Chondrocyte (in vitro differentiated cells): ENCODE measurements at regions not wholly inside any gene's neighbourhood (a gene's known extent, or its start where the extent isn't known, plus 50 kb on each side); places are given as distances from the start of the nearest gene placed in this dataset.
"Not testable (repeated sequence)": the region's sequence is repeated elsewhere in the genome, so short reads cannot be mapped to it uniquely, and the experiment has no call there.

Source experiments
- DNase-seq: peaks from one replicate; pipeline ENCODE4 v3.0.0; 2021; ENCODE audit warnings: mixed read lengths, low spot score
- H3K27ac Mint-ChIP-seq: one replicate; pipeline ENCODE4 v1.8.0; 2021; ENCODE audit warnings: mild to moderate bottlenecking, moderate library complexity, mixed read lengths; ENCODE audit not compliant: unreplicated experiment
- H3K27me3 Mint-ChIP-seq: 2 replicates; pipeline ENCODE4 v1.8.0; 2021; ENCODE audit warnings: low read depth, mixed read lengths
- H3K36me3 Mint-ChIP-seq: 2 replicates; pipeline ENCODE4 v1.8.0; 2021; ENCODE audit warnings: low read depth, mixed read lengths
- H3K4me1 Mint-ChIP-seq: 2 replicates; pipeline ENCODE4 v1.8.0; 2021; ENCODE audit warnings: low read depth, mild to moderate bottlenecking, mixed read lengths
- H3K4me3 Mint-ChIP-seq: one replicate; pipeline ENCODE4 v1.8.0; 2021; ENCODE audit warnings: mild to moderate bottlenecking, moderate library complexity, mixed read lengths; ENCODE audit not compliant: unreplicated experiment
- H3K9me3 Mint-ChIP-seq: 2 replicates; pipeline ENCODE4 v1.8.0; 2021; ENCODE audit warnings: low read depth, mixed read lengths
- TF ChIP-seq, protein P1 (sequence below): fragments of 200-600 bp; sonication (generic); IDR thresholded peaks from 2 replicates; pipeline ENCODE4 v1.5.0; 2021; ENCODE audit warnings: antibody characterized with exemption, mild to moderate bottlenecking, moderate library complexity

DNA sequence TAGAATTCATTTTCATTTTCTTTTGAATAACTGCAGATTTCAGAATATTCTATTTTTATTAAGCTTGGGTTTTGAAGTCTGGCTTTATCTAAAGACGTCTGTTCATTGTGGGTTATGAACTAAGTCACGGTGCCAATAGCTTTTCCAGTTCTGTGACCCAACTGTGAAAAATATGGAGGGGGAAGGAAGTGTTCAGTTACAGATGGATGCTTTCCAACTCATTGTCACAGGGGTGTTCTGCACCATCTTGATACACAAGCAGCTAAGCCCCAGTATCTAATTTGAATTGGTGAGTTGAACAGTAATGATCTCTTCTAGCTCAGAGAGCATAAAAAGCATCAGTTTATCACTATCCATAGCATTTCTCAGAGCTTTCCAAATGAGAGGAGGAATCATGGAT, 710.6 kb downstream of the EDEM1 start:
- H3K36me3 Mint-ChIP-seq = no peaks in the 10 kb centered on the region
- H3K27me3 Mint-ChIP-seq = no peaks in the 10 kb centered on the region
- H3K4me3 Mint-ChIP-seq = no peak overlapping the region
- H3K27ac Mint-ChIP-seq = no peak overlapping the region
- no peak for DNase-seq
- TF ChIP-seq, protein P1, sequence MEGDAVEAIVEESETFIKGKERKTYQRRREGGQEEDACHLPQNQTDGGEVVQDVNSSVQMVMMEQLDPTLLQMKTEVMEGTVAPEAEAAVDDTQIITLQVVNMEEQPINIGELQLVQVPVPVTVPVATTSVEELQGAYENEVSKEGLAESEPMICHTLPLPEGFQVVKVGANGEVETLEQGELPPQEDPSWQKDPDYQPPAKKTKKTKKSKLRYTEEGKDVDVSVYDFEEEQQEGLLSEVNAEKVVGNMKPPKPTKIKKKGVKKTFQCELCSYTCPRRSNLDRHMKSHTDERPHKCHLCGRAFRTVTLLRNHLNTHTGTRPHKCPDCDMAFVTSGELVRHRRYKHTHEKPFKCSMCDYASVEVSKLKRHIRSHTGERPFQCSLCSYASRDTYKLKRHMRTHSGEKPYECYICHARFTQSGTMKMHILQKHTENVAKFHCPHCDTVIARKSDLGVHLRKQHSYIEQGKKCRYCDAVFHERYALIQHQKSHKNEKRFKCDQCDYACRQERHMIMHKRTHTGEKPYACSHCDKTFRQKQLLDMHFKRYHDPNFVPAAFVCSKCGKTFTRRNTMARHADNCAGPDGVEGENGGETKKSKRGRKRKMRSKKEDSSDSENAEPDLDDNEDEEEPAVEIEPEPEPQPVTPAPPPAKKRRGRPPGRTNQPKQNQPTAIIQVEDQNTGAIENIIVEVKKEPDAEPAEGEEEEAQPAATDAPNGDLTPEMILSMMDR = no peak
- H3K9me3 Mint-ChIP-seq = peaks cover 9% of the 10 kb centered on the region
- no peaks in the 10 kb centered on the region for H3K4me1 Mint-ChIP-seq

DNA sequence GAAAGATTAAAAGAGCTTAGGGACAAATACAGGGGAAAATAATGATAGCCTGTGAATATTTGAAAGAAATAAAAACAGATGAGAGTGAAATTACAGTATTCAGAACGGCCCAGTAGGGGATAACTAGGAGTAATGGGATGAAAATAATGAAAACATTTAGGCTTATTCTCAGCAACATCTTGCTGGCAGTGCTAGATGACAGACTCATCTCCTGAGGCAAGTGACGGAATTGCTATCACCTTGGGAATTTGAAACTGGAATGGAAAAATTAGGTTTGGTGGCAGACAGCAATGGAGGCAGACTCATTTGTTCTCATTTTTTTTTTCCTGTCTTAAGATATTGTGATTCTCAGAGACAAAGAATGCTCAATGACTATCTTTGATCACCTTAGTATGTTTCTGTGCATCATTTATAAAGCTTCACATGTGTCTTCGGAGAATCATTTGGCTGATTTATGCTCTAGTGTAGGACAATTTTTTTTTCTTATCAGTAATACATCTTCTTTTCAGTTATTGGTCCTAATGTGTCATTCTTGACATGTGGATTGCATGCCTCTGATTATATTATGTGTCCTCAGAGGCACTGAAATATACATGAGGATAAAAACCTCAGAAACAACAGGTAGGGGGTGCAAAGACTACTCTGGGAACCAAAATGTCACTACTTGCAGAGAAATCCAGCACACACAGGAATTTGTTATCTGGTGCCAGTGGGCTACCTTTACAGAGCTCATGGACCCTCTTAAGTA, 711.7 kb downstream of the EDEM1 start:
- Mint-ChIP-seq H3K36me3 (no peaks in the 10 kb centered on the region), H3K27ac (no peak overlapping the region)

DNA sequence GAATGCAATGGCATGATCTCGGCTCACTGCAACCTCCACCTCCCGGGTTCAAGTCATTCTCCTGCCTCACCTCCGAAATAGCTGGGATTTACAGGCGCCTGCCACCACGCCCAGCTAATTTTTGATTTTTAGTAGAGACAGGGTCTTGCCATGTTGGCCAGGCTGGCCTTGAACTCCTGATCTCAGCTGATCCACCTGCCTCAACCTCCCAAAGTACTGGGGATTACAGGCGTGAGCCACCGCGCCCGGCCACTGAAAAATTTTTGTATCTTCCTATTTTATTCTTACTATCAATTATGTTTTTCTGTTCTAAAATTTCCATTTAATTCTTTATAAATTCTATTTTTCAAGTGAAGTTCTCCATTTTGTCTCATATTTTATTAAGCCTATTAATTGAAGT, 730.4 kb downstream of the EDEM1 start:
- no peak overlapping the region for H3K27ac Mint-ChIP-seq
- no peak overlapping the region for H3K4me3 Mint-ChIP-seq

More for the DNA sequence above, 711.7 kb downstream of the EDEM1 start:
- Mint-ChIP-seq H3K9me3 (peaks cover 14% of the 10 kb centered on the region), H3K4me3 (no peak overlapping the region), H3K4me1 (no peaks in the 10 kb centered on the region), H3K27me3 (no peaks in the 10 kb centered on the region)
- TF ChIP-seq, protein P1 = no peak
- DNase-seq = no peak

DNA sequence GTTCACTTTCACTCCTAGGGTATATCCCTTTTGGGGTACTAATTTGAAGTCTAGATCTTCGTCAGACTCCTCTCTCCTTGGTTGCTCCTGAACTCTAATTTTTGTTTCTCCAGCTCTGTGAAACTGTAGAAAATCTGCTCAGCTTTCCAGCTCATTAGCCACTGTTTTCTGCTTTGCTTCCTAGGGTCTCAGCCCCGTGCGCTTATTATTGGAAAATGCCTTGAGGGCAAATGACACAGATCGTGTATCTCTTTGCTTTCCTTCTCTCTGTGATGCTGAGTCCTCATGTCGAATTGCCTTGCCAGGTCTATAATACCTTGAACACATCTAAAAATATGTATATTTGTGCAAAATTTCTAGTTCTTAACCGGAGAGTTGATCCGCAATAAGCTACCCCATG, 731.1 kb downstream of the EDEM1 start:
- no peak for DNase-seq
- Mint-ChIP-seq H3K36me3 (no peaks in the 10 kb centered on the region), H3K9me3 (peaks cover 21% of the 10 kb centered on the region), H3K27me3 (no peaks in the 10 kb centered on the region), H3K4me1 (no peaks in the 10 kb centered on the region), H3K27ac (no peak overlapping the region), H3K4me3 (no peak overlapping the region)
- TF ChIP-seq, protein P1 = no peak

More for the DNA sequence above, 730.4 kb downstream of the EDEM1 start:
- no peaks in the 10 kb centered on the region for H3K27me3 Mint-ChIP-seq
- H3K4me1 Mint-ChIP-seq = no peaks in the 10 kb centered on the region
- TF ChIP-seq, protein P1 = no peak
- H3K9me3 Mint-ChIP-seq = peaks cover 21% of the 10 kb centered on the region
- H3K36me3 Mint-ChIP-seq = no peaks in the 10 kb centered on the region
- DNase-seq = no peak

DNA sequence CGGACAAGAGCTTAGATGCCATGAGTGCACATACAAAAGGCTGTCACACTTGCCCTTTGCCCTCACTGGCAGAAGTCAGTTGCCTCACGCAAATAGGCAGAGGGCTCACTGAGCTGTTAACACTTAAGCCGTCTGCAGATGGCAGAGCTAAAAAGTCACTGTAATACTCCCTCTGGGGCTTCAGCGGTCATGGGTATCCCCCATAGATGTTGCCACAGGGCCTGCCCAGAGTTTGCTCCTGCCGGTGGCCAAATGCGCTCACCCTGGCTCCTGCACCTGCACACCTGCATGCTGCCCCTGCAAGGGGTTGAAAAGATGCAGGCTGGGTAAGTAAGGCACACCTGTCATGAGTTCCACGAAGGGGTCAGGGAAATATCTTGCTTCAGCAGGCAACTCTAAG, 741.5 kb downstream of the EDEM1 start:
- Mint-ChIP-seq H3K4me1 (no peaks in the 10 kb centered on the region), H3K27me3 (no peaks in the 10 kb centered on the region), H3K36me3 (no peaks in the 10 kb centered on the region), H3K4me3 (no peak overlapping the region), H3K27ac (no peak overlapping the region), H3K9me3 (peaks cover 10% of the 10 kb centered on the region)
- peak; percentile 63 for DNase-seq
- TF ChIP-seq, protein P1 = no peak

DNA sequence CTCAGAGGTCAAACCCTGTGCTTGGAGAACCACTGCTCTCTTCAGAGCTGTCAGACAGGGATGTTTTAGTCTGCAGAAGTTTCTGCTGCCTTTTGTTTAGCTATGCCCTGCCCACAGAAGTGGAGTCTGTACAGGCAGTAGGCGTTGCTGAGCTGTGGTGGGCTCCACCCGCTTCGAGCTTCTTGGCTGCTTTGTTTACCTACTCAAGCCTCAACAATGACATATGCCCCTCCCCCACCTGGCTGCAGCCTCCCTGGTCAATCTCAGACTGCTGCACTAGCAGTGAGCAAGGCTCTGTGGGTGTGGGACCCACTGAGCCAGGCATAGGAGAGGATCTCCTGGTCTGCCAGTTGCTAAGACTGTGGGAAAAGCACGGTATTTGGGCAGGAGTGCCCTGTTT, 756.6 kb downstream of the EDEM1 start:
- H3K27ac Mint-ChIP-seq = not testable (repeated sequence)

More for the DNA sequence above, 756.6 kb downstream of the EDEM1 start:
- not testable (repeated sequence) for H3K4me1 Mint-ChIP-seq, H3K4me3 Mint-ChIP-seq, DNase-seq, H3K36me3 Mint-ChIP-seq, H3K27me3 Mint-ChIP-seq
- H3K9me3 Mint-ChIP-seq = peaks cover 29% of the 10 kb centered on the region
